ENCODE measurements at regions not wholly inside any gene's neighbourhood (a gene's known extent, or its start where the extent isn't known, plus 50 kb on each side); places are given as distances from the start of the nearest gene placed in this dataset.

DNA sequence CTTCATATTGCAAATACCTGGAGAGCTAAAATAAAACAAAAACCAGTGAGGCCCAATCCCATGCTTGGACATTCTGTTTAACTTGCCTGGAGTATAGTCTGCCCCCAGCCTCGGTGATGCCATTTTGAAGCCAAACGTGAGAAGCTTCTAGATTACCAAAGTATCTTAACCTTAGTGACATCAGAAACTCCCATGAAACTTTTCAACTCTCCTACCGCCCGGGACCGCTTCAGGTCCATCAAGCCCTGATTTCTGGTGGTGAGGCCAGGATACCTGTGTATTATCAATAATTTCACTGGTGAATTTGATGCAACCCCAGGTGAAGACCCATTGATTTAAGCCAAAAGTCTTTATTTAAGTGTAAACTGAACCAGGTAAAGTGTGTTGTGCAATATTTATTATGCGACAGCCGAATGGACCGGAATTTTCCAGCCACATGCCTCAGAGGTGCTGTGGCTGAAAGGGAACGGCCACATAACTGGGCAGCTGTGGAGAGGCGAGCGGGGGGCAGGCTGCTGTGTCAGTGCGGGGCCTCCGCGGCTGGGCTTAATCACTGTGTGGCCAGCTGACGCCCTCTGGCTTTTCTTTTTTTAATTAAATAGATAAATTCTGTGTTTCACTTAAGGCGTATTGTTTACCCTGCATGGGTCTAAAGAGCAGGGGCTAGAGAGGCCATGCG is 385.5 kb upstream of the B3GAT1 start:
- Mint-ChIP-seq H3K36me3 (ENCODE audit: low read depth) (no peaks in the 10 kb centered on the region), H3K27ac (no peak overlapping the region), H3K9me3 (no peaks in the 10 kb centered on the region), H3K4me3 (ENCODE audit: low read depth) (no peak overlapping the region), H3K27me3 (ENCODE audit: low read depth) (peaks cover 3% of the 10 kb centered on the region), H3K4me1 (ENCODE audit: low read depth) (no peaks in the 10 kb centered on the region)
- intact Hi-C loops (cut with micrococcal nuclease) = no loop called here
- no peak for DNase-seq (ENCODE audit: low spot score)

DNA sequence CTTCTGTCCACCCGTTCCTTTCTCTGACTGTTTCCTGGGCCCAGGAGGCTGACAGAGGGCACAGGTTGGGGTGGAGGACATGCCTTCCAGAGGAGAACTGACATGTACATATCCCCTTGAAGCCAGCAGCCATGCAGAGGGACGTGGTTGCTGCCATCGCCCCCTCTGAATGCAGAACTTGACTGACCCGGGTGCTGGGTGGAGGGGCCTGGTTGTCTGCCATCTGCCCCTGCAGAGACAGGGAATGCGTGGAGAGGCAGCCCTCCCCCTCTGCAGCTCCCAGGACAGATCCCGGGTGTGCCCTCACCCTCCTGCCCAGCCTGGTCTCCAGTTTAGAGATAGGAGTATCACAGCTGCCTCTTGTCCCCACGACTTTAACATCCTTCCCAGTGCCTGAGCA is 383.0 kb upstream of the B3GAT1 start:
- intact Hi-C loops (cut with micrococcal nuclease) = no loop called here
- no peak for DNase-seq (ENCODE audit: low spot score)
- no peak overlapping the region for H3K27ac Mint-ChIP-seq
- no peaks in the 10 kb centered on the region for H3K27me3 Mint-ChIP-seq (ENCODE audit: low read depth)
- H3K4me1 Mint-ChIP-seq (ENCODE audit: low read depth) = no peaks in the 10 kb centered on the region
- no peaks in the 10 kb centered on the region for H3K36me3 Mint-ChIP-seq (ENCODE audit: low read depth)
- no peak overlapping the region for H3K4me3 Mint-ChIP-seq (ENCODE audit: low read depth)
- H3K9me3 Mint-ChIP-seq = no peaks in the 10 kb centered on the region

DNA sequence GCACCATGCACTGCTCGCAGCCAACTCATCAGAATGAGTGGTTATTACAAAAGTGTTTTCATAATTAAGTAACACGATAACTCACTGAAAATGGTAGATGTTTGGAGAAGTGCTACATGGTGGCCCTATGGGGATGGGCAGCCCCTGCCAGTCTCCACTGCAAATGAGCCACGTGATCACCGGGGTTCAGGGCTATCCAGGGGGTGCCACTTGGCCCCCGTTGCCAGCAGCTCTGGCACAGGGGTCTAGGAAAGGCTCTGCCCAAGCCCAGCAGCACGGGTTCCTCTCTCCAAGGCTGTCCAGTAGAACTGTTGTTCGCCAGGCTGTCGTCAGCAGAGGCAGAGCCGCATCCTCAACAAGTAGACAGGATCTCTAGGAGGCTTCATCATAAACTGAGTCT is 382.1 kb upstream of the B3GAT1 start:
- no peak overlapping the region for H3K27ac Mint-ChIP-seq
- H3K4me3 Mint-ChIP-seq (ENCODE audit: low read depth) = no peak overlapping the region
- intact Hi-C loops (cut with micrococcal nuclease) = no loop called here
- DNase-seq (ENCODE audit: low spot score) = no peak
- H3K36me3 Mint-ChIP-seq (ENCODE audit: low read depth) = no peaks in the 10 kb centered on the region
- no peaks in the 10 kb centered on the region for H3K27me3 Mint-ChIP-seq (ENCODE audit: low read depth)
- H3K9me3 Mint-ChIP-seq = no peaks in the 10 kb centered on the region
- H3K4me1 Mint-ChIP-seq (ENCODE audit: low read depth) = no peaks in the 10 kb centered on the region

DNA sequence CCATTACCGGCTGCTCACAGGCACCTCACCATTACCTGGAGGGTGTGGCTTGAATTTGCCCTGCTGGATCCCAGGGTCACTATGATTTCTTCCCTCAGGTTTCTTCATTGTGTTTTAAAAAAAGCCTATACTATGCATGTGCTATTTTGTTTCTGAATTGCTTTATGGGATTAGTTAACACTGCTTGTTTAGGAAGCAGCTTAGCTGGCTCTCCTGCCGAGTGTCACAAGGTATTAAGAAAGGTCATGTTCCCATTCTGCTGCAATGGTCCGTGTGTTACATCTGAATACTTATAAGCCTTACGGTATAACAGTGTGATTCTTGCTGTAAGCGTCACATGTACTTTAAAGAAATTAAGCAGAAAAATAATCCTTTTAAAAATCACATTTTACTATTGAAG is 380.6 kb upstream of the B3GAT1 start:
- intact Hi-C loops (cut with micrococcal nuclease) = no loop called here
- DNase-seq (ENCODE audit: low spot score) = no peak
- H3K27me3 Mint-ChIP-seq (ENCODE audit: low read depth) = no peaks in the 10 kb centered on the region
- H3K4me1 Mint-ChIP-seq (ENCODE audit: low read depth) = no peaks in the 10 kb centered on the region
- no peaks in the 10 kb centered on the region for H3K9me3 Mint-ChIP-seq
- H3K27ac Mint-ChIP-seq = no peak overlapping the region
- H3K36me3 Mint-ChIP-seq (ENCODE audit: low read depth) = no peaks in the 10 kb centered on the region
- no peak overlapping the region for H3K4me3 Mint-ChIP-seq (ENCODE audit: low read depth)

DNA sequence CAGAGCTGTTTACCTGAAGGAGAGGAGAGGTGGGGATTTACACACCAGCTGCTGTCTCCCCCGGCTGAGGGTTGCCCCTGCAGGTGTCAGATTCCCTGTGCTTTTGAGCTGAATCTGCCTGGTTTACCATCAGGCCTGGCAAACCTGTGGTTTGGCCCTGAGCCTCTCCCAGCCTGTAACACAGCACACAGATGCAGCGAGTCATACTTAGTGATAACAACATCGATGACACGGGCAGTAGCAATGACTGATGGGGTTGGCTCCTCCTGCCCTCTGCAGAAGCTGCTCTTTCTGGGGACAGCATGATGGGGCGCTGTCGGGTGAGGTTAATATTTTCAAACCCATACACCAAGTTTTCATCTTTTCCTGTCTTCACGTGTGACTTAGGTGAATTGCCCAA is 380.0 kb upstream of the B3GAT1 start:
- no peaks in the 10 kb centered on the region for H3K36me3 Mint-ChIP-seq (ENCODE audit: low read depth)
- no peaks in the 10 kb centered on the region for H3K4me1 Mint-ChIP-seq (ENCODE audit: low read depth)
- H3K4me3 Mint-ChIP-seq (ENCODE audit: low read depth) = no peak overlapping the region
- intact Hi-C loops (cut with micrococcal nuclease) = no loop called here
- no peaks in the 10 kb centered on the region for H3K9me3 Mint-ChIP-seq
- H3K27me3 Mint-ChIP-seq (ENCODE audit: low read depth) = no peaks in the 10 kb centered on the region
- H3K27ac Mint-ChIP-seq = no peak overlapping the region
- DNase-seq (ENCODE audit: low spot score) = no peak

DNA sequence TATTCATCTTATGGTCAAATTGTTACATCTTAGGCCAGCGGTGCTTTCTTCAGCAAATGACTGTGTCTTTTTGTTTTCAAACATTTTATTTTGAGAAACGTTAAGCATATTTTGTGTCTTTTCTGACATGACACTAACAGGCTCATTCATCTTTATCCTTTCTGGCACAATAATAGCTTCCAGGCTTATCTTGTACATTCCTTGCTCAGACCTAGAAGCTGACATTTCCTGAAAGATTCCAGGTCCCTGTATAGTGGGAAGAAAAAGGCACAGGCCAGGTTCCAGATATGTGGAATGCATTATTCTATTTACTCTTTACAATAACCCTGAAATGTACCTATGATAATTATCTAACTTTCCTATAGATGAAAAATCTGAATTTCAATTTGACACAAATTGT is 379.1 kb upstream of the B3GAT1 start:
- Mint-ChIP-seq H3K27me3 (ENCODE audit: low read depth) (no peaks in the 10 kb centered on the region), H3K27ac (no peak overlapping the region), H3K36me3 (ENCODE audit: low read depth) (no peaks in the 10 kb centered on the region), H3K4me3 (ENCODE audit: low read depth) (no peak overlapping the region), H3K4me1 (ENCODE audit: low read depth) (no peaks in the 10 kb centered on the region), H3K9me3 (no peaks in the 10 kb centered on the region)
- intact Hi-C loops (cut with micrococcal nuclease) = no loop called here
- DNase-seq (ENCODE audit: low spot score) = no peak

DNA sequence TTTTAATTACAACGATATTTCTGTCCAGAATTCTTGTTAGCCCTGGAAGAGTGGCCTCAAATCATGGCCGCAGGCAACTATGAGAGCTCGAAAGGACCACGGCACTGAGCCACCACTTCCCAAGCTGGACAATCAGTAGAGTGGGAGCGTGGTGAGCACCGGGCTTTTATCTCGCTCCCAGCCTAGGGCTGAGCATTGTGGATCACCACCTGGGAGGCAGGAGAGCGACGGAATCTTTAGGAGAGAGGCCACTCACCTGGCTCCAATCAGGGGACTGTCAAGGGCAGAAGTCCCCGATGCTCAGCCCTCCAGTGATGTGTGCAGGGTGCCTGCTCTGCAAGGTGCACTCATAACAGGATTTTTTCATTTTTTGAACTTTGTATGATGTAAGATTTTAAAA is 377.1 kb upstream of the B3GAT1 start:
- no peak overlapping the region for H3K4me3 Mint-ChIP-seq (ENCODE audit: low read depth)
- no peaks in the 10 kb centered on the region for H3K4me1 Mint-ChIP-seq (ENCODE audit: low read depth)
- no peaks in the 10 kb centered on the region for H3K9me3 Mint-ChIP-seq
- intact Hi-C loops (cut with micrococcal nuclease) = no loop called here
- no peak for DNase-seq (ENCODE audit: low spot score)
- no peaks in the 10 kb centered on the region for H3K36me3 Mint-ChIP-seq (ENCODE audit: low read depth)
- H3K27ac Mint-ChIP-seq = no peak overlapping the region
- no peaks in the 10 kb centered on the region for H3K27me3 Mint-ChIP-seq (ENCODE audit: low read depth)

DNA sequence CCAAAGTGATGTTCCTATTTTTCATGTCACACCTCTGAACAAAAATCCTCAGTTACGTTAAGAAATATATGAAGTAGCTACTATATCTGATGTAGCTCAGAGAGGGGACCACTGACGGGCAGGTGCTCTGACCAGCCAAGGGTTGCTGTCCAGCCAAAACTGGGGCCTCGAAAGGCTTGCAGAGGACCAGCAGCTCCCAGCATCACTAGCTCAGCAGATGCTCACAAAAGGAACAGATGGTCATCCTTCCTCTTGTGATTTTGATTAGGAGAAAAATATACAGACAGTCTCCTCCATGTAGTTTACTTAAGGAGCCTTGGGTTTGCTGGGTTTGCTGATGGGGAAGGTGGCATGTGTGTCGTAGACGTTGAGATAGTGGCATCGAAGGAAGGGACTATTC is 374.6 kb upstream of the B3GAT1 start:
- intact Hi-C loops (cut with micrococcal nuclease) = no loop called here
- no peak overlapping the region for H3K27ac Mint-ChIP-seq
- no peaks in the 10 kb centered on the region for H3K36me3 Mint-ChIP-seq (ENCODE audit: low read depth)
- DNase-seq (ENCODE audit: low spot score) = no peak
- no peaks in the 10 kb centered on the region for H3K27me3 Mint-ChIP-seq (ENCODE audit: low read depth)
- no peaks in the 10 kb centered on the region for H3K4me1 Mint-ChIP-seq (ENCODE audit: low read depth)
- no peak overlapping the region for H3K4me3 Mint-ChIP-seq (ENCODE audit: low read depth)
- H3K9me3 Mint-ChIP-seq = no peaks in the 10 kb centered on the region

DNA sequence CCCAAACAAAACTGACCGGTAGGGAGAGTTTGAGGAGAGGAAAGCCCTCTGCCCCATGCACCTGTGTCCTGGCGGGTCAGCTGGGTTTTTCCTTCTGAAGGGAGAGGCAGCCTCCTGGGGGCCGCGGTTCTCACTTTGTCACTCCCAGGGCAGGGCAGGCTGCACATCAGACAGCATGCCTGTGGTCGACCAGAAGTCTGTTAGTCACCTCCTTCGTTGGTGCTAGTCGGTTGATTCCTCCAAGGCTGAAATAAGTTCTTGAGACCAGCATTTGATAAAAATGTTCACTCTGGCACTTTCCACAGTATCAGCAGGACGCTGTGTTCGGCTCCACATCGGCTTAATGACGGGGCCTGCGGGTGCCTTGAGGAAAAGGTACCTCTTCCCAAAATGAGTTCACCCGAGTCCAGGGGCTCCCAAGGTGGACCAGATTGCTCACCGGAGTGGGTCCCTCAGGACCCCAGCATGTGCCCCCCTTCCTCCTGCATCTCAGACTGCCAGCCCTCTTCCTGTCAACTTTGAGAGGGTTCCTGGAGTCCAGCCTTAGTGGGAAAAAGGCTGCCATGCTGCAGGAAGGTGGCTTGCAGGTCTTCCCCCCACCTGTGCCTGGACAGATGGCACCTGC is 373.7 kb upstream of the B3GAT1 start:
- no peaks in the 10 kb centered on the region for H3K27me3 Mint-ChIP-seq (ENCODE audit: low read depth)
- DNase-seq (ENCODE audit: low spot score) = no peak
- intact Hi-C loops (cut with micrococcal nuclease) = no loop called here
- no peak overlapping the region for H3K27ac Mint-ChIP-seq
- H3K4me1 Mint-ChIP-seq (ENCODE audit: low read depth) = no peaks in the 10 kb centered on the region
- no peak overlapping the region for H3K4me3 Mint-ChIP-seq (ENCODE audit: low read depth)
- H3K36me3 Mint-ChIP-seq (ENCODE audit: low read depth) = no peaks in the 10 kb centered on the region
- H3K9me3 Mint-ChIP-seq = no peaks in the 10 kb centered on the region

DNA sequence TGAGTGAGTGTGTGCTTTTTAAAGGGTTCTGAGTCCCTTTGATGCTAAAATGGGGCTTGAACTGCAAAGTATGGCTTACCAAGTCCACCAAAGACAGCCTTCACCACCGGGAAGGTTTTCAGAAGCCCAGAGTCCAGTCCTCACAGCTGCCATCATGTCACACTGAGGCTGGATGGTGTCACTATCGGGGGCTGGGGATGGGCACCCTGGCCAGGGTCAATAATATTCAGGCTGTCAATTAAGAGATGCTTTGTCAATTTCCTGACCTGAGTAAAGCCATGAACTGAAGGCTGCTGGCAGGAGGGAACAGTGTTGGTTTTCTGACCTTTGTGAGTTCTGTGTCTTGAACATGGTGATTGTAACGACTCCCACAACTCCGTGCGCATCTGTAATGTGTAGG is 373.0 kb upstream of the B3GAT1 start:
- intact Hi-C loops (cut with micrococcal nuclease) = no loop called here
- no peaks in the 10 kb centered on the region for H3K27me3 Mint-ChIP-seq (ENCODE audit: low read depth)
- no peak overlapping the region for H3K27ac Mint-ChIP-seq
- H3K4me3 Mint-ChIP-seq (ENCODE audit: low read depth) = no peak overlapping the region
- no peaks in the 10 kb centered on the region for H3K4me1 Mint-ChIP-seq (ENCODE audit: low read depth)
- no peaks in the 10 kb centered on the region for H3K36me3 Mint-ChIP-seq (ENCODE audit: low read depth)
- DNase-seq (ENCODE audit: low spot score) = no peak
- H3K9me3 Mint-ChIP-seq = no peaks in the 10 kb centered on the region

DNA sequence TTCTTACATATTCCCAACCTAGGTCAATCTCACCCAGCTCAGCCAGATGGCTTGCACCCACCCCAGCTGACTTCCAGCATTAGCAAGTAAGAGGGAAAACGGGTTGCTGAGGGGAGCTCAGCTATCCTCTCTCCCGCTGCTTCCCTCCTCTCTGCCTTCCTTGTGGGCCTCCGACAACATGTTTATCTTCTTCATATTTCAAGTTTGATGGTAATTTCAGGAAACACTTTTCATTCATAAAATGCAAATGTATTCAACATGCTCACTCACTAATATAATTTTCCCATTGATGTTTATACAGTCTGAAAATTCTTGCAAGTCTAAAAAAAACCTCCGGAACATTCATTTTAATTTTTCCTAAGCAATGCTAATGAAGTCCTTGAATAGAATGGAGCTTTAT is 372.5 kb upstream of the B3GAT1 start:
- DNase-seq (ENCODE audit: low spot score) = no peak
- H3K27ac Mint-ChIP-seq = no peak overlapping the region
- no peaks in the 10 kb centered on the region for H3K36me3 Mint-ChIP-seq (ENCODE audit: low read depth)
- H3K27me3 Mint-ChIP-seq (ENCODE audit: low read depth) = no peaks in the 10 kb centered on the region
- H3K4me3 Mint-ChIP-seq (ENCODE audit: low read depth) = no peak overlapping the region
- no peaks in the 10 kb centered on the region for H3K4me1 Mint-ChIP-seq (ENCODE audit: low read depth)
- intact Hi-C loops (cut with micrococcal nuclease) = no loop called here
- no peaks in the 10 kb centered on the region for H3K9me3 Mint-ChIP-seq

DNA sequence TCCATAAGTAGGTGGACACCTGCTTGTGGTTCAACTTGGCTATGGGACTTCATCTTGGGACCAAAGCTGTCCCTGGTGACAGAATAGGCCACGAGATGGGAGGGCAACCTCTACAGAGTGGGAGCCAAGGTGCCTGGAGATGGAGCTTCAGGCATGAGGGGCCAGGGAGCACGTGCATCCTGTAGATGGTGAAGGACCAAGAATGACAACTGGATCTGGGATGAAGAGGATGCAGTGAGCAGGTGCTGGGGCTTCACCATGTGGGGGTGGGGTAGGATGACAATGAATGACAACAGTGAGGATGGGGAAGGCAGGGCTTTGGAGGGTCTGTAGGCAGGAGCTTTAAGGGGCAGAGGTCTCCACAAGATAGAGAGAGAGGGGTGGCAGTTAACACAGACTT is 372.0 kb upstream of the B3GAT1 start:
- H3K27me3 Mint-ChIP-seq (ENCODE audit: low read depth) = no peaks in the 10 kb centered on the region
- H3K9me3 Mint-ChIP-seq = no peaks in the 10 kb centered on the region
- DNase-seq (ENCODE audit: low spot score) = no peak
- no peaks in the 10 kb centered on the region for H3K36me3 Mint-ChIP-seq (ENCODE audit: low read depth)
- no peaks in the 10 kb centered on the region for H3K4me1 Mint-ChIP-seq (ENCODE audit: low read depth)
- H3K27ac Mint-ChIP-seq = no peak overlapping the region
- no peak overlapping the region for H3K4me3 Mint-ChIP-seq (ENCODE audit: low read depth)
- intact Hi-C loops (cut with micrococcal nuclease) = no loop called here

DNA sequence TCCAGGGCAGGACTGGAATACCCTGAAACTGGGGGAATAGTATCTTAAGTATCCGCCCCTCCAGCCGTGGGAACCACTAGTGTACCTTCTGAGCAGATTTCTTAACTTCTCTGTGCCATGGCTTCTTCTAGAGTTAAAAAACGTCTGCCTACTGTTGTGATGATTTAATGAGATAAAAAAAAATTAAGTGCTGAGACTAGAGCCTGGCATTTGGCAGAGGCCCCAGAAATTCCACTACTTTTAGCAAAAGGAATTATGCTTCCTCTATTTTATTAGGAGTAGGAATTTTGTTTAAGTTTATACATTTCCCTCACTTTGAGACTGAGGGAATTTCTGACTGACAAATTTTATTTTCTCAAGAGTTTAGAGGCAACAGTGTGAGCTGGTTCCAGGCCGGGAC is 371.2 kb upstream of the B3GAT1 start:
- DNase-seq (ENCODE audit: low spot score) = no peak
- intact Hi-C loops (cut with micrococcal nuclease) = no loop called here
- Mint-ChIP-seq H3K27me3 (ENCODE audit: low read depth) (no peaks in the 10 kb centered on the region), H3K9me3 (no peaks in the 10 kb centered on the region), H3K4me3 (ENCODE audit: low read depth) (no peak overlapping the region), H3K4me1 (ENCODE audit: low read depth) (no peaks in the 10 kb centered on the region), H3K27ac (no peak overlapping the region), H3K36me3 (ENCODE audit: low read depth) (no peaks in the 10 kb centered on the region)

DNA sequence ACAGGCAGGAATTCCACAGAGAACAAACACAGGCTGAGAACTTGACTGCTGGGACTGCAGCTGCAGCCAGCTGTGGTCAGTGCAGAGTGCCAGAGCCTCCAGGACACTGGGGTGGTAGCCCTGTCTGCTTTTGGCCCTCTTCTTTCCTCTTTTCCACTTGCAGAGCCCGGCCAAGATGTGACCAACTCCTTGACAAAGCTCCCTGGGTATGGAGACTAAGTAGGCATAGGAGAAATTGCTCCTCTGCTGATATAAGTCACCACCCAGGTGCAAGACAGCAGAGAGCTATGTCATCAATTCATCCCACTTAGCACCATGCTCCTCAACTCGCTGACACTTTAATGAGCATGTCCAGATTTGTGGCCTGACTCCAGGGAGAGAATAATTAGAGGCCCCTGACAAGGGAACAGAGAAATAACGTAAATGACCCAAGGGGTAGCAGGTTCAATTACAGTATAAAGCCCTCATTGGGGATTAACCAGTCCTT is 369.4 kb upstream of the B3GAT1 start:
- no peak for DNase-seq (ENCODE audit: low spot score)
- Mint-ChIP-seq H3K9me3 (no peaks in the 10 kb centered on the region), H3K4me1 (ENCODE audit: low read depth) (no peaks in the 10 kb centered on the region), H3K27ac (no peak overlapping the region), H3K4me3 (ENCODE audit: low read depth) (no peak overlapping the region), H3K36me3 (ENCODE audit: low read depth) (no peaks in the 10 kb centered on the region), H3K27me3 (ENCODE audit: low read depth) (no peaks in the 10 kb centered on the region)
- intact Hi-C loops (cut with micrococcal nuclease) = no loop called here

Data from activated T-helper 2 cell treated with anti-CD3 and anti-CD28 coated beads, Interferon-gamma antibody, Interleukin-2, Interleukin-4, amounts not matched to agents 10 μg/mL and 5 μg/mL and 100 μg/mL, durations not matched to agents 14 hours and 24 hours and 36 hours (primary cell).